HG02938 (cell line): ENCODE measurements at regions not wholly inside any gene's neighbourhood (a gene's known extent, or its start where the extent isn't known, plus 50 kb on each side); places are given as distances from the start of the nearest gene placed in this dataset.

Source experiments
- ATAC-seq: cut with Tn5 transposase; IDR thresholded peaks from one replicate; pipeline ENCODE4 v1.9.1; 2021; ENCODE audit warnings: mild to moderate bottlenecking, moderate library complexity; ENCODE audit not compliant: unreplicated experiment

GRCh38 chr2:153109793-153110192 lies 368.8 kb downstream of the RPRM start:
- no peak for ATAC-seq

- peak; percentile 63 for ATAC-seq
Observed at GRCh38 chr2:153106802-153107477, 371.6 kb downstream of the RPRM start.

- no peak for ATAC-seq
Observed at GRCh38 chr2:153105829-153106578, 372.6 kb downstream of the RPRM start.

- no peak for ATAC-seq
Observed at GRCh38 chr2:153101187-153101586, 377.4 kb downstream of the RPRM start.

- ATAC-seq = no peak
Observed at GRCh38 chr2:153100151-153100550, 378.4 kb downstream of the RPRM start.

- ATAC-seq = no peak
Observed at GRCh38 chr2:153098073-153098472, 379.7 kb downstream of the ARL6IP6 start.

GRCh38 chr2:153096272-153096671 lies 377.9 kb downstream of the ARL6IP6 start:
- ATAC-seq = no peak

GRCh38 chr2:153091344-153091743 lies 372.9 kb downstream of the ARL6IP6 start:
- ATAC-seq = no peak

GRCh38 chr2:153079315-153079714 lies 360.9 kb downstream of the ARL6IP6 start:
- no peak for ATAC-seq

- ATAC-seq = no peak
Observed at GRCh38 chr2:153077311-153077710, 358.9 kb downstream of the ARL6IP6 start.

GRCh38 chr2:153074207-153074606 lies 355.8 kb downstream of the ARL6IP6 start:
- ATAC-seq = no peak

GRCh38 chr2:153072813-153073212 lies 354.4 kb downstream of the ARL6IP6 start:
- no peak for ATAC-seq

GRCh38 chr2:153072077-153072476 lies 353.7 kb downstream of the ARL6IP6 start:
- no peak for ATAC-seq

GRCh38 chr2:153071090-153071489 lies 352.7 kb downstream of the ARL6IP6 start:
- ATAC-seq = no peak

GRCh38 chr2:153068915-153069314 lies 350.5 kb downstream of the ARL6IP6 start:
- no peak for ATAC-seq

- ATAC-seq = no peak
Observed at GRCh38 chr2:153068052-153068451, 349.6 kb downstream of the ARL6IP6 start.

GRCh38 chr2:153059338-153060052 lies 341.1 kb downstream of the ARL6IP6 start:
- no peak for ATAC-seq

- ATAC-seq = no peak
Observed at GRCh38 chr2:153057743-153058142, 339.3 kb downstream of the ARL6IP6 start.

GRCh38 chr2:153055182-153055581 lies 336.8 kb downstream of the ARL6IP6 start:
- no peak for ATAC-seq

- no peak for ATAC-seq
Observed at GRCh38 chr2:153052807-153053559, 334.6 kb downstream of the ARL6IP6 start.

GRCh38 chr2:153047220-153047619 lies 328.8 kb downstream of the ARL6IP6 start:
- no peak for ATAC-seq
